Panc1 (cell line): ENCODE measurements at regions not wholly inside any gene's neighbourhood (a gene's known extent, or its start where the extent isn't known, plus 50 kb on each side); places are given as distances from the start of the nearest gene placed in this dataset.
A peak's percentile ranks its signal among the peaks of the same experiment; 100 is the strongest.

ENCODE experiments used
- ATAC-seq: fragments of 200-7000 bp; cut with Tn5 transposase; 2 replicates; pipeline ENCODE4 v1.9.1; 2020; ENCODE audit warnings: mild to moderate bottlenecking, moderate library complexity
- BruUV-seq: library from RNA; stranded (reverse); fragments of 400-500 nt; replicated peaks from 2 replicates; lab custom pipeline; 2021; lab: Mats Ljungman, UMichigan
- CTCF ChIA-PET: fragments of 300-600 bp; sonication (Branson Sonifier 250); formaldehyde crosslinking; loops from one replicate; lab custom pipeline; 2022; ENCODE audit warnings: antibody characterized with exemption; lab: Charles Lee
- POLR2A ChIA-PET: fragments of 300-600 bp; sonication (Branson Sonifier 250); formaldehyde crosslinking; loops from one replicate; lab custom pipeline; 2022; ENCODE audit warnings: antibody characterized with exemption; lab: Charles Lee
- DNase-seq: peaks from one replicate; pipeline ENCODE4 v3.0.0-alpha.2; 2010; ENCODE audit warnings: low read depth, low spot score
- H3K27ac ChIP-seq: 2 replicates; pipeline ENCODE4 v1.5.1; 2011; ENCODE audit warnings: mild to moderate bottlenecking, low read length, inconsistent platforms
- H3K27me3 ChIP-seq: fragments of 200-500 bp; sonication (Bioruptor generic); 2 replicates; pipeline ENCODE4 v1.6.0; 2014; ENCODE audit warnings: low read length, inconsistent platforms; ENCODE audit not compliant: control insufficient read depth, insufficient read depth
- H3K36me3 ChIP-seq: fragments of 200-500 bp; sonication (Bioruptor generic); 2 replicates; pipeline ENCODE4 v1.5.1; 2014; ENCODE audit warnings: inconsistent platforms, mild to moderate bottlenecking, low read length, moderate library complexity; ENCODE audit not compliant: control insufficient read depth, insufficient read depth
- H3K4me1 ChIP-seq: 2 replicates; pipeline ENCODE4 v1.5.1; 2011; ENCODE audit warnings: inconsistent platforms, mild to moderate bottlenecking, low read length, moderate library complexity; ENCODE audit not compliant: control insufficient read depth, insufficient read depth
- H3K4me3 ChIP-seq, 2 experiments: 2 replicates each; pipeline ENCODE4 v1.5.1; 2011 to 2012; ENCODE audit warnings: low read depth in 2 of 2, low read length in 2 of 2, mild to moderate bottlenecking in 2 of 2, inconsistent platforms in 1 of 2, moderate library complexity in 1 of 2
- H3K9me3 ChIP-seq: fragments of 200-500 bp; sonication (Bioruptor generic); 2 replicates; pipeline ENCODE4 v1.5.1; 2014; ENCODE audit warnings: low read depth, mild to moderate bottlenecking, inconsistent platforms, low read length, moderate library complexity; ENCODE audit not compliant: control insufficient read depth, insufficient read depth
- POLR2AphosphoS5 ChIP-seq: IDR thresholded peaks from 2 replicates; pipeline ENCODE4 v1.6.1; 2012; ENCODE audit warnings: mild to moderate bottlenecking, low read depth, low read length, moderate library complexity
- REST ChIP-seq, 2 experiments: IDR thresholded peaks; 2 replicates each; pipeline ENCODE4 v1.6.1; 2011 to 2012; ENCODE audit warnings: low read depth in 2 of 2, control low read depth in 1 of 2, low read length in 1 of 2, mild to moderate bottlenecking in 1 of 2, moderate library complexity in 1 of 2; ENCODE audit not compliant: insufficient read depth in 1 of 2
- SIN3A ChIP-seq: IDR thresholded peaks from 2 replicates; pipeline ENCODE4 v1.6.1; 2012; ENCODE audit warnings: low read depth, mild to moderate bottlenecking, low read length, moderate library complexity, borderline replicate concordance; ENCODE audit not compliant: insufficient read depth
- TCF7L2 ChIP-seq: IDR thresholded peaks from 2 replicates; pipeline ENCODE4 v1.6.1; 2011; ENCODE audit warnings: mild to moderate bottlenecking, low read depth, low read length, inconsistent platforms
- in situ Hi-C: cut with HindIII; loops from 2 replicates; pipeline ENCODE4 v1.10.0; 2016; ENCODE audit warnings: low sequenced_read_pairs, low pct_unique_long_range_greater_than_20kb
- intact Hi-C: fragments of 100-400 bp; cut with micrococcal nuclease; formaldehyde crosslinking; loops from one replicate; pipeline ENCODE4 v1.10.0; 2022; ENCODE audit not compliant: unreplicated experiment
- TF ChIP-seq, protein P1 (sequence below): fragments of 450-650 bp; IDR thresholded peaks from 2 replicates; pipeline ENCODE4 v1.5.1; 2017; ENCODE audit warnings: mild to moderate bottlenecking

- BruUV-seq = no TSS peak
- Histone ChIP-seq H3K27ac (peak overlapping the region; percentile 62), H3K4me3 (no peak overlapping the region), H3K27me3 (no peaks in the 10 kb centered on the region), H3K36me3 (no peaks in the 10 kb centered on the region), H3K9me3 (no peaks in the 10 kb centered on the region; the same call in 1 of the 2 replicates), H3K4me1 (peaks cover 19% of the 10 kb centered on the region)
- ChIA-PET POLR2A (no interaction called here), CTCF (no interaction called here)
- peak; percentile 93 for ATAC-seq
- peak; percentile 88 for DNase-seq
- intact Hi-C loops (no loop called here), in situ Hi-C loops (no loop called here)
- no peak for TF ChIP-seq POLR2AphosphoS5
- peak; percentile 69 for TF ChIP-seq TCF7L2
These were observed 185.9 kb upstream of the ATP1B1 start for GRCh38 chr1:168920456-168921094.

GRCh38 chr1:168921629-168922028 lies 184.9 kb upstream of the ATP1B1 start:
- no peak overlapping the region for H3K4me3 ChIP-seq
- H3K9me3 ChIP-seq = no peaks in the 10 kb centered on the region; the same call in 1 of the 2 replicates
- POLR2A ChIA-PET = no interaction called here
- DNase-seq = no peak
- no peak for TF ChIP-seq REST (IDR thresholded peaks at IDR 0.05; ENCODE audit: insufficient read depth in 1 of 2, low read depth in 2 of 2, low read length in 1 of 2)
- TF ChIP-seq, protein P1, sequence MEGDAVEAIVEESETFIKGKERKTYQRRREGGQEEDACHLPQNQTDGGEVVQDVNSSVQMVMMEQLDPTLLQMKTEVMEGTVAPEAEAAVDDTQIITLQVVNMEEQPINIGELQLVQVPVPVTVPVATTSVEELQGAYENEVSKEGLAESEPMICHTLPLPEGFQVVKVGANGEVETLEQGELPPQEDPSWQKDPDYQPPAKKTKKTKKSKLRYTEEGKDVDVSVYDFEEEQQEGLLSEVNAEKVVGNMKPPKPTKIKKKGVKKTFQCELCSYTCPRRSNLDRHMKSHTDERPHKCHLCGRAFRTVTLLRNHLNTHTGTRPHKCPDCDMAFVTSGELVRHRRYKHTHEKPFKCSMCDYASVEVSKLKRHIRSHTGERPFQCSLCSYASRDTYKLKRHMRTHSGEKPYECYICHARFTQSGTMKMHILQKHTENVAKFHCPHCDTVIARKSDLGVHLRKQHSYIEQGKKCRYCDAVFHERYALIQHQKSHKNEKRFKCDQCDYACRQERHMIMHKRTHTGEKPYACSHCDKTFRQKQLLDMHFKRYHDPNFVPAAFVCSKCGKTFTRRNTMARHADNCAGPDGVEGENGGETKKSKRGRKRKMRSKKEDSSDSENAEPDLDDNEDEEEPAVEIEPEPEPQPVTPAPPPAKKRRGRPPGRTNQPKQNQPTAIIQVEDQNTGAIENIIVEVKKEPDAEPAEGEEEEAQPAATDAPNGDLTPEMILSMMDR = no peak
- no peak for TF ChIP-seq SIN3A
- TF ChIP-seq POLR2AphosphoS5 = no peak
- TF ChIP-seq TCF7L2 = no peak
- H3K27me3 ChIP-seq = no peaks in the 10 kb centered on the region
- intact Hi-C loops = no loop called here
- H3K36me3 ChIP-seq = no peaks in the 10 kb centered on the region
- no peak for ATAC-seq
- in situ Hi-C loops = no loop called here
- CTCF ChIA-PET = no interaction called here
- no TSS peak for BruUV-seq
- peaks cover 19% of the 10 kb centered on the region for H3K4me1 ChIP-seq
- peak overlapping the region; percentile 62; the same call in 1 of the 2 replicates for H3K27ac ChIP-seq

DNA sequence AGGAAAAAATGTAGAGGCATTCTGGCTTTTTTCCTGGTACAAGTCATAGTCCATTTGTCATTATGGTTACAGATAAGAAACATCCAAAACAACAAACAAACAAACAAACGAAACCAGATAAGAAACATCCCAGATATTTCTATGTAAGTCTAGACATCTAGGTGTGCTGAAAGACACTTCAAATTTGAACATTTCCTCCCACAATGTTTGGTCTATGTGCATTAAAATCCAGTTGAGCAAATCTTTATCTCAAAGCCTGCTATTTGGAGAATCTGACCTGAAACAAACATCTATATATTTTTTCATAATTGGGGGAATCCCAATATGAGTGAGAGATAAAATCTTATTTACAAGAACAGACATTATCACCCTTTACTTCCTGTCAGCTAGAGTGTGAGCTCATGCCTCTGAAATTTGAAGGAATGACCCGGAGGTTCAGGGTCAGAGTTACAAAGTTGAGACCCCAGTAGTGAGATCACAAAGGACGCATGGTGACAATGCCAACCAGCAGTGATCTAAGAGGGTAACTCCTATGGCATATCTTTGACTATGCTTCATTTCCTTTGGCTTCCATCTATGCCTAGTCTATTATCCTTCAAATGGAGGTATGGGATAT lies 182.9 kb upstream of the ATP1B1 start:
- POLR2A ChIA-PET = no interaction called here

More for the DNA sequence above, 182.9 kb upstream of the ATP1B1 start:
- Histone ChIP-seq H3K4me3 (no peak overlapping the region), H3K36me3 (no peaks in the 10 kb centered on the region), H3K27ac (no peak overlapping the region), H3K27me3 (no peaks in the 10 kb centered on the region), H3K9me3 (no peaks in the 10 kb centered on the region; the same call in 1 of the 2 replicates), H3K4me1 (peaks cover 19% of the 10 kb centered on the region)
- CTCF ChIA-PET = no interaction called here
- ATAC-seq = peak; percentile 46; the same call in 1 of the 2 replicates
- intact Hi-C loops (no loop called here), in situ Hi-C loops (no loop called here)
- no peak for TF ChIP-seq POLR2AphosphoS5
- DNase-seq = no peak
- no TSS peak for BruUV-seq
